Fibroblast of villous mesenchyme (primary cell): ENCODE measurements at regions not wholly inside any gene's neighbourhood (a gene's known extent, or its start where the extent isn't known, plus 50 kb on each side); places are given as distances from the start of the nearest gene placed in this dataset.
"Not testable (repeated sequence)": the region's sequence is repeated elsewhere in the genome, so short reads cannot be mapped to it uniquely, and the experiment has no call there.

ENCODE experiments used
- DNase-seq: peaks from one replicate; pipeline ENCODE4 v3.0.0-alpha.2; 2010; ENCODE audit warnings: low read depth
- H3K4me3 ChIP-seq: 2 replicates; pipeline ENCODE4 v1.5.1; 2011; ENCODE audit warnings: low read depth, mild to moderate bottlenecking, low read length
- TF ChIP-seq, protein P1 (sequence below): IDR thresholded peaks from 2 replicates; pipeline ENCODE4 v1.5.1; 2012; ENCODE audit warnings: low read depth, mild to moderate bottlenecking, low read length; ENCODE audit not compliant: insufficient read depth

DNA sequence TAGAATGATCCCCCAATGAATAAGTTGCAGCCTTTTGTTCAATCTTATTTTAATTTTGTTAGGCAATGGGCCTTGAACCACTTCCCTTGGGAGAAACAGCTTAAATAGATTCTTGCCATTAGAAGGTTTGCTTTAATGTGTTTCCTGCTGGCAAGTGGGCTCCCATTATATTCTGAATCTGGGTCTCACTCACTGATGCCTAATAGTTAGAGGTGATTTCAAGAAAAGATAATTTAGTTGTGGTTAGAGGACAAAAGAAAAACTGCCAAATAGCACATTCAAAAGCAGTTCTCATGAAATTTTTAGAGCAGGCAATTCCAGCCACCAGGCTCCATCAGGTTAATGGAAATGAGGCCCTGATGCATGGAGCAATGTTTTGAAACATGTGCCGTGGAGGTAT, 362.6 kb upstream of the CHORDC1 start:
- DNase-seq: no peak
- TF ChIP-seq, protein P1, sequence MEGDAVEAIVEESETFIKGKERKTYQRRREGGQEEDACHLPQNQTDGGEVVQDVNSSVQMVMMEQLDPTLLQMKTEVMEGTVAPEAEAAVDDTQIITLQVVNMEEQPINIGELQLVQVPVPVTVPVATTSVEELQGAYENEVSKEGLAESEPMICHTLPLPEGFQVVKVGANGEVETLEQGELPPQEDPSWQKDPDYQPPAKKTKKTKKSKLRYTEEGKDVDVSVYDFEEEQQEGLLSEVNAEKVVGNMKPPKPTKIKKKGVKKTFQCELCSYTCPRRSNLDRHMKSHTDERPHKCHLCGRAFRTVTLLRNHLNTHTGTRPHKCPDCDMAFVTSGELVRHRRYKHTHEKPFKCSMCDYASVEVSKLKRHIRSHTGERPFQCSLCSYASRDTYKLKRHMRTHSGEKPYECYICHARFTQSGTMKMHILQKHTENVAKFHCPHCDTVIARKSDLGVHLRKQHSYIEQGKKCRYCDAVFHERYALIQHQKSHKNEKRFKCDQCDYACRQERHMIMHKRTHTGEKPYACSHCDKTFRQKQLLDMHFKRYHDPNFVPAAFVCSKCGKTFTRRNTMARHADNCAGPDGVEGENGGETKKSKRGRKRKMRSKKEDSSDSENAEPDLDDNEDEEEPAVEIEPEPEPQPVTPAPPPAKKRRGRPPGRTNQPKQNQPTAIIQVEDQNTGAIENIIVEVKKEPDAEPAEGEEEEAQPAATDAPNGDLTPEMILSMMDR: no peak
- no peak overlapping the region for H3K4me3 ChIP-seq

GRCh38 chr11:90582999-90583398, 360.1 kb upstream of the CHORDC1 start:
- not testable (repeated sequence) for H3K4me3 ChIP-seq

GRCh38 chr11:90564531-90564930, 341.7 kb upstream of the CHORDC1 start:
- no peak overlapping the region for H3K4me3 ChIP-seq
- TF ChIP-seq, protein P1: no peak
- no peak for DNase-seq

More at GRCh38 chr11:90582999-90583398, 360.1 kb upstream of the CHORDC1 start:
- DNase-seq: not testable (repeated sequence)

- H3K4me3 ChIP-seq: no peak overlapping the region
- TF ChIP-seq, protein P1: no peak
- DNase-seq: no peak
These were observed 335.5 kb upstream of the CHORDC1 start for GRCh38 chr11:90558328-90558865.

GRCh38 chr11:90556606-90557005, 333.8 kb upstream of the CHORDC1 start:
- no peak overlapping the region for H3K4me3 ChIP-seq
- no peak for DNase-seq
- TF ChIP-seq, protein P1: no peak

DNA sequence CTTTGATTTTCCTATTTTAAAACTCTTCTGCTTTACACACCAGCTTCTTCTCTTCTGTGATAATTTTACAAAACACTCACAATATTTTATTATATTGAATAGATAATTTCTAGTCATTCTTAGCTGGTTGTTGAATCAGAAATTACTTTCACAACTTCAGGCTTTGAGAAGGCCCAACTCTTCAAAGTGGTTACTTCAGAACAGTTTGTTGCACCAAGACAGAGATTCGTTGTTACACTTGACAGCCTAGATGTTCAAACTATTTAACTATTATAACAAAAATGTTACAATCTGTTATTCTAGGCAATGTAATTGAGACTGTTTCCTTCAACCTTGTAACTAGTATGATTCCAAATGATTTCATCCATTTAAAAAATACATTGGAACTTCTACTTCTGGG, 333.2 kb upstream of the CHORDC1 start:
- no peak for DNase-seq
- TF ChIP-seq, protein P1: no peak
- no peak overlapping the region for H3K4me3 ChIP-seq

DNA sequence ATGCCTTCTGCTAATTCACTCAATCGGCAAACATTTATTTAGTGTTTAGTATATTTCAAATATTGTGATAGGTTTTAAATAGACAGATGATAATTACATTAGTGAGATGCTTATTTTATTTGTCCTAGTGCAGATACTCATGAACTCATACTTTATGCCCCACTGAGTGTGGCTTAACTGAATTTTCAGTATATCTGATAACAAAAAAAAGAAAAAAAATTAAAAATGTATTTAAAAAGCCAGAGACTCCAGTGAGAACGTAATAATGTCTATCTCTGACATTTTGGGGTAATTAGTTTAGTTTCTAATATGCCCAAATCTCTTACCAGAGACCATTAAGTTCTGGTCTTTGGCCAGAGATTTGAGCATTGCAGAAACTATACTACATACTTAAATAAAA, 332.6 kb upstream of the CHORDC1 start:
- TF ChIP-seq, protein P1: no peak
- no peak for DNase-seq
- no peak overlapping the region for H3K4me3 ChIP-seq
